ENCODE measurements at regions not wholly inside any gene's neighbourhood (a gene's known extent, or its start where the extent isn't known, plus 50 kb on each side); places are given as distances from the start of the nearest gene placed in this dataset.

- TF ChIP-seq CTCF (IDR thresholded peaks at IDR 0.05) (no peak), POLR2A (IDR thresholded peaks at IDR 0.05) (no peak), EP300 (IDR thresholded peaks at IDR 0.05) (no peak), POLR2AphosphoS5 (IDR thresholded peaks at IDR 0.05) (no peak)
These were observed 197.1 kb upstream of the PSMD7 start for GRCh38 chr16:74099530-74099929.

All from upper lobe of left lung (tissue), 4 donors.